Erythroblast (primary cell): ENCODE measurements at regions not wholly inside any gene's neighbourhood (a gene's known extent, or its start where the extent isn't known, plus 50 kb on each side); places are given as distances from the start of the nearest gene placed in this dataset.

ENCODE experiments used
- GATA1 ChIP-seq: IDR thresholded peaks from 2 replicates; pipeline ENCODE4 v1.6.1; 2011; ENCODE audit warnings: low read depth, mild to moderate bottlenecking, control low read depth, low read length, moderate library complexity
- POLR2A ChIP-seq: IDR thresholded peaks from 2 replicates; pipeline ENCODE4 v1.6.1; 2011; ENCODE audit warnings: mild to moderate bottlenecking, low read length

DNA sequence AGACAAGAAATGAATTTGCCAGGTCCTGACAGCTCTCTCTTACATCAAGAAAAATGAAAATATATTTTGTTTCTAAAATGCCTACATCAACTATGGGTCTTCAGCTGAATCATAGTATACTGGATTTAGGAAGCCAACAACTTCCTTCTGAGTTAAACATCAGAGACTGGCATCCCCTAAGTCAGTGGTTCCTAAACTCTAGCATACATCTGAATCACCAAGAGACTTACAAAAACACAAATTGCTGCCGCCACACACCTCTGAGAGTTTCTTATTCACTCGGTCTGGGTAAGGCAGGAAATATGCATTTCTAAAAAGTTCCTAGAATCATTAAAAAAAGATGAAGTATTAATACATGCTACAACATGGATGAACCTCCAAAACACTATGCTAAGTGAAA is 60.4 kb upstream of the TMEM252 start:
- TF ChIP-seq POLR2A, result no peak
- TF ChIP-seq GATA1, result no peak
